AG08395 (cell line): ENCODE measurements at regions not wholly inside any gene's neighbourhood (a gene's known extent, or its start where the extent isn't known, plus 50 kb on each side); places are given as distances from the start of the nearest gene placed in this dataset.

Source experiments
- DNase-seq: peaks from one replicate; pipeline ENCODE4 v3.0.0; 2012; ENCODE audit warnings: mixed read lengths, low spot score

DNA sequence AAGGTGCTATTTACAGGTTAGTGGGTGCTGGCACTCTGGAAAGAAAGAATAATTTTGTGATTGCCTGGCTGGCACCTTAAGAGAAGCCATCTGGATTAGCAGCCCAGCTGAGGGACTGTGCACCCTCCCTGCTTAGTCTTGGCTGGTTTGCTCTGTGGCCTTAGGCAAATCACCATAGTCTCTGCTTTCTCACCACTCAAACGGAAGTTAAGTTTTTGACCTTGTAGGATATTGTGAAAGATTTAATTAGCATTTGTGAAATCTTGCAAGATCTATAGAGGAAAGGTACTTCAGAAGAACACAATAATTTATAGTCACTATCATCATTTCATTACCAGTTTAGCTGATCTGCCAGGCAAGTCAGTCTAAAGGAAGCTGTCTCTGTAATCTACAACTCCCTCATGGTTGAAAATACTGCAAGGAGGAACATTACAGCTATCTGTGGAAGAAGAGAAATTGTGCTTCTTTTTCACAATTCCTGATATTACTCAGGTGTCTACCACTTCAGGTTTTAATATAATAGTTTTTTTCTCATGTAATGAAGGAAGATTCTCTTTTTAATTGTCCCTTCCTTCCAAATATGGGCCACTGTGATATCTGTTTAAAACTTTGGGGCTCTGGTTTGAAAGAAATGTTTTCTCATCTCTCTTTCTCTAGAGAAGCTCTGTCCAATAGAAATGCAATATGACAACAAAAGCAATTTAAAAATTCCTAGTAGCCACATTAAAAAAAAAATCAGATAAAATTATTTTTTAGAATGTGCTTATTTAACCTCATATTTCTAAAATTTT is 219.6 kb downstream of the PTEN start:
- DNase-seq = no peak

DNA sequence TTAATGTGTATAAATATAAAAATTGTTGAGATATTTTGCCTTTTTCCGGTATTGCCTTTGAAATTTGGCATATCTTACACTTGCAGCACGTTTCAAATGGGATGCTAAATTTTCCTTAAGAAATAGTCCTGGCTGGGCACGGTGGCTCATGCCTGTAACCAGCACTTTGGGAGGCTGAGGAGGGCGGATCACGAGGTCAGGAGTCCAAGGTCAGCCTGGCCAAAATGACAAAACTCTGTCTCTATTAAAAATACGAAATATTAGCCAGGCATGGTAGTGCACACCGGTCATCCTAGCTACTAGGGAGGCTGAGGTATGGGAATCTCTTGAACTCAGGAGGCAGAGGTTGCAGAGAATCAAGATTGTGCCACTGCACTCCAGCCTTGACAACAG is 220.2 kb downstream of the PTEN start:
- DNase-seq = no peak

DNA sequence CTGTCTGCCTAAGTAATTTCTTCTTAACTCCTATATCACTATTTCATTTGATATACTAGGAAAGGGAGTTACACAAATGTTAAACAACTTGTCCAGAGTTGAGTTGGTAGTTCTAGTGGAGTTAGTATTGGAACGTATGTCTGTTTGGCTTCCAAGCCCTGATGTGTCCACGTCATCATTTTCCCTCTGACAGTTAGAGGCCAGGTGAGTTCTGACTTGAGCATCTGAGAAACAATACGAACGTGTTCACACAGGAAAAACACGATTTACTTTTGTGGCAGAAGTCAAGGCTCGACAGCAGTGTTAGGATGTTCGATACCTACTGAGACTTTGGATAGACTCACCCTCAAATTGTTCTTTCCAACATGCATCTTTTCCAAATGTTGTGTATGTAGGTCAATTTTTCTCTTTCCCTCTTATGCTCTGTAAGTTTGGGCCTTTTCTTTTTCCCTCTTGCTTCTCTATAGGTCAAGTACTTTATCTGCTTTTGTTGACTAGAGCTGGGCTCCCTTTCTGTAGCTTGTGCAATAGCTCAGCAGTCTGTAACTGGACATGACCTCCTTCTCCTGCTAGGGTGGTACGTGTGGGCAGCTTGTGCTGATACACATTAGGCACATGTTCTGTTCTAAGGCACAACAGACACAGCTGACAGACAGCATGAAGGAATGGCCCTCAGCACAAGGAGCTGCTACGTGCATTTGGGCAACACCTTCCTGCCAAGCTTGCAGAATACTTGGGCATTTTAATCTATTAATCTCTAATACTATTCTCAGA is 222.9 kb downstream of the PTEN start:
- no peak for DNase-seq

DNA sequence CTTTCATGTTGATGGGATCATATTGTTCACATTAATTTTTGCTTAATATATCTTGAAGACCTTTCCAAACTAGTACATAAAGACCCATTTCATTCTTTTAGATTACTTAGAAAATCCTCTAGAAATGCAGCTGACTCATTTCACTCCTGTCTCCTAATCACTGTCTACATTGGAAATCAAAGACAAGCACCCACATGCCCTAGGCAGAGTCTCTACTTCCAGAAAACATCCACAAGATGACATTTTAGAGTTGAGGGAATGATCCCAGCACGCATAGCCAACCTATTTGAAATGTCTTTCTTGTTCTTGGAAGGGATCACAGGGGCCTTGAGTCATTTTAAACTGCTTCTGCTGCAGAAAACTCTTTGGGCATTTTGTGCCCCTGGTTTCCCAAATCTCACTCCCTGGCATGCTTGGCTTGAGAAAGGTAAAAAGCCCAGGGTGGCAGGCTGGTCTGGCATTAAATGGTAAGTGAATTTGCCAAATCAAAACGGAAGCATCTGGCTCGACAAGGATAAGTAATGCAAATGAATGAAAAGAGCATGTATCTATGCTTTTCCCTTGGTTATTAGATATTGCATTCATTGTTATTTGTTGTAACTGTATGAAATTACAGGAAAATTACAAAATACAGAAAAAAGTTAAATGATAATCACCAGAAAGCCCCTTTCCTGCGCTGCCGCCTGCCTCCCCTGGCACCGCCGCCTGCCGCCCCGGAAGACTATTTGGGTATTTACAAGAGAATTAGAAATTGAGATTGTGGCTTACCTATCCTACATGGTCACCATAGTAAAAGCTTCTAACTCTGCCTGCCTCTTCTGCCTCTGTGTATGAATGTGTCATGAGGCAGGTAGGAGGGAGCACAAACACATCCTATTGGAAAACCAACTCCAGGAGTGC is 225.3 kb downstream of the PTEN start:
- DNase-seq = no peak

DNA sequence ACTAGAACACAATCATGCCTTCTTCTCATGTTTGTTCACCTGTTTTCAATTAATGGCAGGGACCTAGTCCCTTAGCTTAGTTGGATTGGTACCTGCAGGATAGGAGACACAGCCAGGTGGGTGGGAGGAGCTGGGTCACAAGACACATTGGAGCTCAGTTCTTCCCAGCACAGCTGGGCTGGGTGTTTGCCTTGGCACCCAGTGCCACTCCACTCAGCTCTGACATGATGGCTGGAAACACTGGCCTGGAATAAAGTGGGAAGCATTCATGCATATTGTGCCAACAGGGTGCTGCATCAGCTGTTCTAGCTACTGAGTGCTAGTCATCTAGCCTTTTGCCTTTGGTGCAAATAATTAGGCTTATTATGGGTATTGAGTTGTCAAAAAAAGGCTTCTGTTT is 226.1 kb downstream of the PTEN start:
- no peak for DNase-seq

DNA sequence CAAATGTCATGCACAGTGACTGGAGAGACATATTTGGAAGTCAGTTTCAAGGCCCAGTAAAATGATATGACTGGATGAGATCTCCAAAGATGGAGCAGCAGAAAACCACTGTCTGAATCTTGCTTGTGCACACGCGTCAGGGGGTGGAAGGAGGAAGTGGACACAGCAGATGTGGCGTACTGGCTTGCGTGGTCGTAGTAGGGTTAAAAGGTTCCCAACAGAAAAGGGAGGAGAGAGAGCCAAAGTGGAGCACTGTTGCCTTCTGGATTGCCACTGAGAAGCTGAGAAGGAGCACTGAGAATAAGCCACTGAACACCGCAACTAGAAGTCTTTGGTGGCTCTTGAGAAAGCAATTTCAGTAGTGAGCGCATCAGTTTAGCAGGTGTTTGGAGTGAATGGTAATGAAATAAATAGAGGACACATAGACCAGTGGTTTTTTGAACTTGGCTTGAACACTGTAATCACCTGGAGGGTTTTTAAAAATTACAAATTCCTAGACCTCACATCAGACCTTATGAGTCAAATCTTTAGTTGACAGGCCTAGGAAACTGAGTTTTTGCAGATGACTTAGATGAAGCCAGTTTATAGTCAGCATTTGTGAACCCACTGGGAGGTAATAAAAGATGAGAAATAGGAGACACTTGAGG is 227.3 kb downstream of the PTEN start:
- no peak for DNase-seq

DNA sequence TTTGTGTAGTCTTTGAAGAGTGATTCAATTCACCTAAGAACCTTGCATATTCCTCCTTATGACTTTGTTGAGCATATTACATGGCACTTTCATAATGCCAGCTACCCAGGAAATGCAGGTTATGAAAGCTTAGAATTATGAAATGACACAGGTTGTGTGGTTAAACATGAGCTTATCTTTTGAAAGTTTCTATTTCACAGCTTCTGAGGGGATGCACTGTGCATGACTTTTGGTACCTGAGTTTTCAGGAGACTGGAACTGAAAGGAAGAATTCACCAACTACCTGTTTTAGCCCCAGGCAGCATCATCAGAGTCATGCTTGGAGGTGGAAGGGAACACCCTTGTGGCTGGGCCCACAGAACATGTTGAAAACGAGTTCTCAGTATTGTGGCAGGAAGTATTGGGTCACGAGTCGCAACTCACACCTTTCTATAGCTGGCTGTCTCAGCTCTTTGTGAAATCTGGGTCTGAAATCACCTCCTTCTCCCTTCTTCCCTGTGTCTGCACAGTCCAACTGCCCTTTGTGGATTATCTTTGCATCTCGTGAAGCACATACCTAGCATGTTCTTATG is 228.2 kb downstream of the PTEN start:
- DNase-seq = no peak

DNA sequence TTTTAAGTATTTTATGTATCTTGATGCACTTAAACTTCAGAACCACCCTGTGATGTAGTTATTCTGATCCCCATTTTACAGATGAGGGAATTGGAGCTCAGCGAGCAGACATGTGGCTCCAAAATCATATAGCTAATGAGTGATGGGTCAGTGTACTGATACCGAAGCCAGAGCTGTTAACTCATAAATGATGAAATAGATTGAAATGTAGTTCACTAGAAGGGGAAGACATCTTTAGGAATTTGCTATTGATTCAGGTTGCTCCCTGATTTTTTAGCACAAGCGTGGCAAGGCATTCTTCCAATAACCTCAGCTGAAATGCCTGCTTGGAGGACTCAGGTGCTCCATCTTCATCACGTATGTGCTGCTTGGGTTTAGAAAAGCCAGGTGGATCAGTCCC is 228.8 kb downstream of the PTEN start:
- no peak for DNase-seq

DNA sequence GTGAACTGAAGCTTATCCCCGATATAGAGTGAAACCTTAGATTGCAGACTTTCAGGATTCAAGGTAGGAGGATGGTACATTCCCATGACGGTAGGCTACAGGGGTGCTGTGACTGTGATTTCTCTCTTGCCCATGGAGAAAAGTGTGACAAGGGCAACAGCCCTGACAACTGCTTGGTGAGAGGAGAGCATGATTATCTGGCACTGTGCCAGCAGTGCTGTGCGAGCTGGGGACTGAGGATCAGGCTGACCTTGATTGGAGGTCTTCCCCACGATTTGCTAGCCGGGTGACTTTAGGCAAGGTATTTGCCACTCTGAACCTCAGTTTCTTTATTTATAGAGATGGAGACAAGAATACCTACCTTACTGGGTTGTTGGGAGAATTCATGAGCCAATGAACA is 229.5 kb downstream of the PTEN start:
- no peak for DNase-seq

DNA sequence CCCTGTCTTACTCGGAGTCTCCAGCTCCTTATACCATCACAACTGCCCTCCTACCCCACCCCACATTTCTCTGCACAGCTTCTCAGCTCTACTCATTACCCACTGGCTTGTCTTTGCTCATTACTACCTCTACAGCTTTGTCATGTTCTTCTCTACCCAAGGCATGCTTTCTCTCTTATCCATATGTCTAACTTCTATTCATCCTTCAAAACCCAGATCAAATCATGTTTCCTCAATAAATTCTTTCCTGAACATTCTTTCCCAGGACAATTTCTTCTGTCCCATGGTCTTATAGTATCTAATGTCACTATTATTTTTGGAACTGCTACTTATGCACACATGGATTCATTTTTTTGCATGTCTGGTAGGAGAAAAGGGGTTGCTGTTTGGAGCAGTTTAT is 231.4 kb downstream of the PTEN start:
- DNase-seq = no peak

DNA sequence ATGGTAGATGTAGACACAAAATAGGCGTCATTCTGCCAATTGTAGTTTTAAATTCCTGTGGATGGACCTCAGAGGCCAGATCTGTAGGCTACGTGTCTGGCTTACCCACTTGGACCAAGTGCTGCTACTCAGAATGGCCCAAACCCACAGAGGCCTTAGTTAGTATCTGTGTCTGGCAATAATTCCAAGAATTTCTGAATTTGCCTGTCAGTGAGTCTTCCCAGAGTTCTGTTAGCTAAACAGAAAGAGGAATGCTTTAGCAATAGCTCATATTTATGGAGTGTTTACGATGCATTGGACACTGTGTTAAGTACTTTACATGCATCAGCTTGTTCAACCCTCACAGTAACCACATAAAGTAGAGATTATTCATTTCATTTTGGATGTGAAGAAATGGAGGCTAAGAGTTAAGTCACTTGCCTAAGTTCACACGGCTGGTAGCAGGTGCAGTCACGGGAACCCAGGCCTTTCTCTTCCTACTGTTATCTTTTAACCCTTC is 231.8 kb downstream of the PTEN start:
- DNase-seq = peak; percentile 52

DNA sequence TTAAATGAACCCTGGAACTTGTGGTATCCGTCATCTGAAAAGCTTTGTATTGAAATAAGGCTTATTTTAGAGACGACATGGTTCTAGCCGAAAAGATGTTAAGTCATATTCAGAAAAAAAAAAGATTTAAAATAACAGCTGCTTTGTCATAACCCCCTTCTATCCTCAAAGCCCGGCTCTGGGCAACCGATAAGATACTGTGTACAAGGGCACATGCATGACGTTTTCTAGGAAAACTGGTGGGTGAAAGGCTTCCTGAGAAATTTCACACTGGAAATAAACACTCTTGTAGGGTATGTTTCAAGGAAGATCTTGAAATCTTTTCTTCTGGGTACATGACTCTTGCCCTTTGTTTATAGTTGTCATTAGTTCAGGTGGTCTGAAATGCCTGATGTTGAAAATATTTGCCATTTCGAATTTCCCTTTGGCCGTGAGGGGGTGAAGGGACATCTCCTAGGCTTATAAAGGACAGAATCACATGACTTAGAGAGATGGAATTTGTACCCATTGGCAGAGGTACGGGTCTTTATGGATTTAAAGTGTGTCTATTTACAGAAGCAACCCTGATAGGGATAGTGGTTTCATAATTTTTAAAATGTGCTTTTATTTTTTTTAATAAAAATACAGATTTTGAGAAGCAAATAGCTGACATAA is 232.5 kb downstream of the PTEN start:
- no peak for DNase-seq

DNA sequence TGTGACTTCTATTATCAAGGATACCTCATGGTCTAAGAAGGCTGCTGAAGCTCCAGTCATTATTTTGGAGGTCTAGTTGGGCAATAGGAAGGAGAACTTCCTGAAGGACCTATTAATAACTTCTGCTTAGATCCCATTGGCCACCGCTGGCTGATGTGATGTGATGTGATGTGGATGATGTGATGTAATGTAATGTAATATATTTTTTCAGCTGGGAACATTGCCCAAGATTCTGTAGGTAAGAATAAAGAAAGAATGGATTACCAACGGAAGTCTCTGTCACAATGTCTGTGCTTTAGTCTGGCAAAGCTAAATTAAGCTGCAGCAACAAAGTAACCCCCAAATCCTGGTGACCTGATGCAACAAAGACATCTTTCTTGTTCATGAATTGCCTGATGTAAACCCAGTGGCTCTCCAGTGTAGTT is 233.7 kb downstream of the PTEN start:
- DNase-seq = no peak

DNA sequence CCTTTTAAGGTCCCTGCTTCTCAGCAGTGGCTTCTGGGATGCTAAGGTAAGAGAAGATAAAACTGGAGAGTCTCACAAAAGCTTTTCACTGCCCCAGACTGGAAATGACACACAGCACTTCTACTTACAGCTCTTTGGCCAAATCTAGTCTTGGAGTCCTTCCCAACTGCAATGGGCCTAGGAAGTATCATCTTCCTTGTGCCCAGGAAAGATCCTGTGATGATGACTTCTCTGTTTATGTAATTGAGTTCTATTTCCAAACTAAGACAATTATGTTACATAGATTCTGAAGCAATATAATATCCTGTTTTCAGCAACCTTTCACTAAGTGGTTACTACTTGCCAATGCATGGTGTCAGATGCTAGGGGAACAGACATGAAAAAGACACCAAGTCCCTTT is 234.1 kb downstream of the PTEN start:
- DNase-seq = no peak

DNA sequence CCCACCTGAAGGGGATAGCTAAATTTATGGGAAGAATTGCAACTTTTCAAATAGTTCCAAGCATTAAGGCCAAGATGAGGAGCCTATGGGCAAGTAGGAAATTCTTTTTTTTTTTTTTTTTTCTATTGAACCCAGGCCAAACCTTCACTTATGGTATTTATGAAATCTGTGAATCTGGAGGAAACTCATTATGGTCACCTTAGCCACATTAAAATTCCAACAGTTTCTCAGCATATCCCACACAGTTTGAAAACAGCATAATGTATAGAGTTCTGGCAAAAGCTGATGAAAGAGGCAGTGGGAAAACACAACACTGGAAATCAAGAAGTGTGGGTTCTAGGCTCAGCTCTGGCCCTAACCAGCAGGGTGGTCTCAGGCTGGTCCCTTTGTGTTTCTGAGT is 236.9 kb downstream of the PTEN start:
- no peak for DNase-seq

DNA sequence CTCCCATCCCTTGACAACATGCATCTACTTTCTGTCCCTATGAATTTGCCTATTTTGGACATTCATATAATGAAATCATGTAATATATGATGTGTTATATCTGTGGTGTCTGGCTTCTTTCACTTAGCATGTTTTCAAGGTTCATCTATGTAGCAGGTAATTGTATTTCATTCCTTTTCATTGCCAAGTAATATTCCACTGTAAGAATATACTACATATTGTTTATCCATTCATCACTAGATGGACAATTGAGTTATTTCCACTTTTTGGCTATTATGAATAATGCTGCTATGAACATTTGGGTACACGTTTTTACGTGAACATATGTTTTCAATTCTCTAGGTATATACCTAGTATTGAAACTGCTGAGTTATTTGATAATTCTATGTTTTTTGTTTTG is 238.2 kb downstream of the PTEN start:
- no peak for DNase-seq

DNA sequence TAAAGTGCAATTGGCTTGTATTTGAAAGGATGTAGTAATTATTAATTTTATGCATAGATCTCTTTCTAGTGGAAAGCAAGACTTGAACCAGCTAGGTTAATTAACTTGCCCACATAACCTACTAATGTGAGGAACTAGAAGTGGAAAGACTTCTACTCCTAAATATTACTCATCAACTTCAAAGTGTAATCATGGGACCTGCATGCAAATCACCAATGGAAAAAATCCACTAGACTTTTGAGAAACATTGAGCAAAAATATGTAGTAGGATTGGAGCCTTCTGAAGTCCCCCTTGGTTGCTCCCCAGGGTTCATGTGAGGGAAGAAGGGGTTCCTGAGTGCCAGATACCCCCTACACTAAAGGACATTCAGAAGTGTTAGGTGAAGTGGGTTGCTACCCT is 240.2 kb downstream of the PTEN start:
- DNase-seq = no peak

DNA sequence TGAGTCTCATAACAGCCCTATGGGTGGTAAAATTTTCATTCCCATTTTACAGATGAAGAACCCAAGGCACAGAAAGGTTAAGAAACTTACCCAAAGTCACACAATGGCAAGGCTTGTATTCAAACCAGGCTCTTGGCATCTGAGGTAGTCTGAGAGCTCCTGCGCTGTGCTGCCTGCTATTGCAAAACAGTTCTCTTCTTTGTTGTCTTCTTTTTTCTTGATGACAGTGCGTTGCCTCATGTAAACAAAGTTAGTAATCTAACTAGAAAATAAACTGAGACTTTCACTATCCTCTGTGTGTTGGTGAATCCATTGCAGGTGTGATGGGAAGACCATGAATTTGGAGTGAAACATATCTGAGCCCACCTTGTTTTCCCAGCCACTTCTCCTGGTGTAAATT is 240.8 kb downstream of the PTEN start:
- no peak for DNase-seq

DNA sequence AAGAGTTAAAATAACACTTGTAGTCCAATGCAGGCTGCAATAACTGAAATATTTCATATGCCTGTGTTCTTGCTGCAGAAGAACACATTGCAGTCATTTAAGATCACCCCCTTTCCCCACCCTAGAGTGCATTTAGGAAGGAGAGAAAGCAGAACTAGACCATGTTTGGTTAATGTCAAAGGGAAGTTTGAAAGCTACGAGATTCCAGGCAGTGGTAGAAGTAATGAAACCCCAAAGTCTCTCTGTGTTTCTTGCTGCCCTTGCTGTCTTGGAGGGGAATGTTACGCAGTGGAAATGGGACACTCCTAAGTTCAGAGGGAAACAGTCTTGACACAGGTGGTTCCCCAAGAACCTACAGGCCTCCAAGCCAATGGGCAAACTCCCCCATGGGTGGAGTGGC is 242.9 kb downstream of the PTEN start:
- DNase-seq = no peak

DNA sequence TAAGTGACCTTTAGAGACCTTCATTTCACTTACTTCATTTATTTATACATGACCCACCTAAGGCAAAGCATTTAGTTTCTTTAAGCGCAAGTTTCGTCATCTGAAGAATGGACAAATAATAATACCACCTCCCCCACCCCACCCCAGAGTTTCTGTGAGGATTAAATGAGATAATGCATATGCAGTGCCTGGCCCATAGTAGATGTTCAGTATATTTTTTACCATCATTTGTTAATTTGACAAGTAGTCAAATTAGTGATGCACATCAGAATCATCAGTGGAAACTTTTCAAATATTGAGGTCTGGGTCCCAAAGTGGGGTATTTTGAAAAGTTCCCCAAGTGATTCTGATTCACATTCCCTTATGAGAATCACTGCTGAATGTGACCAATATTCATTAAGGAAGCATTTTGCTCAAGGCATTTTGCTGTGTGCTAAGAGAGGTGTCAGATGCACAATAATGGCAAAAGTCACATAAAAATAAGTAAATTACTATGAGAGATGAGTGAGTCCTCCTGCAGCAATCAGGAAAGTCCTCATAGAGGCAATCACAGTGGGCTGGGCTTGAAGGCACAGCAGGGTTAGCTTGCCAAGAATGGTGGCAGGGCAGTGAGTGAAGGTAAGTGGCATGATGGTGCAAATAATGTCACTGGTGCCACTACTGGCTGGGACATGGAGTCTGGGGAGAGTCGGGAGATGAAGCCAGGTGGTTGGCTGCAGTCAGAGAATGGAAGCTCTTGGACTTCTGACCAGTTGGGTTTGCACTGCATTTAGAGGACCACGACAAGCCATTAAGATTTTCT is 244.1 kb downstream of the PTEN start:
- DNase-seq = no peak
